IMR-90 (cell line): ENCODE measurements at regions not wholly inside any gene's neighbourhood (a gene's known extent, or its start where the extent isn't known, plus 50 kb on each side); places are given as distances from the start of the nearest gene placed in this dataset.

ENCODE experiments used
- ATAC-seq: fragments of 200-7000 bp; cut with Tn5 transposase; 2 replicates; pipeline ENCODE4 v1.9.1; 2020; ENCODE audit warnings: low read depth, mild to moderate bottlenecking, moderate library complexity
- BruUV-seq: library from RNA; stranded (reverse); fragments of 400-500 nt; replicated peaks from 2 replicates; lab custom pipeline; 2021; lab: Mats Ljungman, UMichigan
- CTCF ChIA-PET: fragments of 300-600 bp; formaldehyde crosslinking; extraction: SDS; loops from one replicate; lab custom pipeline; 2021; ENCODE audit warnings: antibody characterized with exemption; lab: Yijun Ruan, JAX
- POLR2A ChIA-PET: fragments of 300-600 bp; sonication (Branson Sonifier 250); formaldehyde crosslinking; loops from one replicate; lab custom pipeline; 2022; ENCODE audit warnings: antibody characterized with exemption; ENCODE audit not compliant: unreplicated experiment; lab: Charles Lee
- DNase-seq: peaks from one replicate; pipeline ENCODE4 v3.0.0; 2013
- H2AFZ ChIP-seq: replicated peaks from 2 replicates; pipeline ENCODE3; 2013; ENCODE audit warnings: low read length, mild to moderate bottlenecking; ENCODE audit not compliant: poor library complexity
- H2AK5ac ChIP-seq: 2 replicates; pipeline ENCODE4 v1.6.1; 2013; ENCODE audit warnings: low read depth, low read length, inconsistent platforms
- H2AK9ac ChIP-seq: replicated peaks from 2 replicates; pipeline ENCODE3; 2013; ENCODE audit warnings: mild to moderate bottlenecking, low read depth, low read length, moderate library complexity; ENCODE audit not compliant: poor library complexity
- H2BK120ac ChIP-seq: 2 replicates; pipeline ENCODE4 v1.6.1; 2013; ENCODE audit warnings: low read depth, low read length, inconsistent platforms
- H2BK15ac ChIP-seq: 3 replicates; pipeline ENCODE4 v1.6.1; 2013; ENCODE audit warnings: low read depth, low read length, inconsistent platforms
- H2BK20ac ChIP-seq: 2 replicates; pipeline ENCODE4 v1.6.1; 2013; ENCODE audit warnings: low read depth, mild to moderate bottlenecking, inconsistent platforms, low read length, moderate library complexity
- H2BK5ac ChIP-seq: 2 replicates; pipeline ENCODE4 v1.6.1; 2013; ENCODE audit warnings: mild to moderate bottlenecking, low read depth, low read length, inconsistent platforms; ENCODE audit not compliant: poor library complexity, severe bottlenecking
- H3K14ac ChIP-seq: replicated peaks from 2 replicates; pipeline ENCODE4 v1.6.1; 2013; ENCODE audit warnings: low read depth, low read length, inconsistent platforms
- H3K18ac ChIP-seq: 2 replicates; pipeline ENCODE4 v1.6.1; 2013; ENCODE audit warnings: low read depth, low read length, control low read depth
- H3K23ac ChIP-seq: 2 replicates; pipeline ENCODE4 v1.6.1; 2013; ENCODE audit warnings: low read depth, low read length, inconsistent platforms
- H3K27ac ChIP-seq: 2 replicates; pipeline ENCODE4 v1.5.1; 2013; ENCODE audit warnings: mild to moderate bottlenecking, control low read depth, low read length; ENCODE audit not compliant: insufficient read depth
- H3K27me3 ChIP-seq: 2 replicates; pipeline ENCODE4 v1.6.1; 2013; ENCODE audit warnings: low read length; ENCODE audit not compliant: control insufficient read depth, insufficient read depth
- H3K36me3 ChIP-seq: 2 replicates; pipeline ENCODE4 v1.6.1; 2013; ENCODE audit warnings: low read length, mixed read lengths; ENCODE audit not compliant: control insufficient read depth, insufficient read depth
- H3K4ac ChIP-seq: 2 replicates; pipeline ENCODE4 v1.6.1; 2013; ENCODE audit warnings: low read depth, low read length, inconsistent platforms
- H3K4me1 ChIP-seq: 2 replicates; pipeline ENCODE4 v1.6.1; 2013; ENCODE audit warnings: low read length, mixed read lengths; ENCODE audit not compliant: control insufficient read depth, insufficient read depth
- H3K4me2 ChIP-seq: 2 replicates; pipeline ENCODE4 v1.6.1; 2013; ENCODE audit warnings: low read depth, mild to moderate bottlenecking, control low read depth, low read length, moderate library complexity
- H3K4me3 ChIP-seq: 2 replicates; pipeline ENCODE4 v1.5.1; 2013; ENCODE audit warnings: low read depth, mild to moderate bottlenecking, control low read depth, low read length, moderate library complexity; ENCODE audit not compliant: insufficient read depth
- H3K56ac ChIP-seq: 2 replicates; pipeline ENCODE4 v1.6.1; 2013; ENCODE audit warnings: low read length, inconsistent platforms; ENCODE audit not compliant: insufficient read depth; ENCODE audit errors: extremely low read depth
- H3K79me1 ChIP-seq, 2 experiments: 2 replicates each; pipeline ENCODE4 v1.6.1; 2013; ENCODE audit warnings: low read length in 2 of 2, inconsistent platforms in 1 of 2, low read depth in 1 of 2
- H3K9ac ChIP-seq: 2 replicates; pipeline ENCODE4 v1.6.1; 2013; ENCODE audit warnings: low read depth, low read length, control low read depth
- H3K9me1 ChIP-seq: 2 replicates; pipeline ENCODE4 v1.6.1; 2013; ENCODE audit warnings: low read length, inconsistent platforms; ENCODE audit not compliant: insufficient read depth
- H3K9me3 ChIP-seq: 2 replicates; pipeline ENCODE4 v1.6.1; 2013; ENCODE audit warnings: low read length; ENCODE audit not compliant: control insufficient read depth, insufficient read depth
- H4K20me1 ChIP-seq: 2 replicates; pipeline ENCODE4 v1.6.1; 2013; ENCODE audit warnings: low read length, inconsistent platforms; ENCODE audit not compliant: insufficient read depth
- H4K5ac ChIP-seq: 2 replicates; pipeline ENCODE4 v1.6.1; 2013; ENCODE audit warnings: mild to moderate bottlenecking, low read depth, low read length, control low read depth
- H4K8ac ChIP-seq, 2 experiments: 2 replicates each; pipeline ENCODE4 v1.6.1; 2013; ENCODE audit warnings: low read depth in 2 of 2, low read length in 2 of 2, control low read depth in 1 of 2, inconsistent platforms in 1 of 2
- H4K91ac ChIP-seq: 2 replicates; pipeline ENCODE4 v1.6.1; 2013; ENCODE audit warnings: low read depth, low read length, inconsistent platforms; ENCODE audit not compliant: insufficient read depth
- CEBPB ChIP-seq: IDR thresholded peaks from 2 replicates; pipeline ENCODE4 v1.6.1; 2012; ENCODE audit warnings: low read depth, low read length, improper control_type of control experiment
- MAFK ChIP-seq: IDR thresholded peaks from 2 replicates; pipeline ENCODE4 v1.6.1; 2012; ENCODE audit warnings: low read depth, low read length, improper control_type of control experiment
- NFE2L2 ChIP-seq: fragments of 150-350 bp; IDR thresholded peaks from 2 replicates; pipeline ENCODE4 v1.6.1; 2016; ENCODE audit warnings: low read depth, mild to moderate bottlenecking, low read length
- POLR2A ChIP-seq: IDR thresholded peaks from 2 replicates; pipeline ENCODE4 v1.6.1; 2012; ENCODE audit warnings: mild to moderate bottlenecking, low read depth, low read length
- SMC3 ChIP-seq: fragments of 150-350 bp; IDR thresholded peaks from 2 replicates; pipeline ENCODE4 v1.6.1; 2016; ENCODE audit warnings: low read depth, mild to moderate bottlenecking, antibody characterized with exemption, low read length, moderate library complexity
- USF2 ChIP-seq: fragments of 150-350 bp; IDR thresholded peaks from 2 replicates; pipeline ENCODE4 v1.6.1; 2017; ENCODE audit warnings: mild to moderate bottlenecking, antibody characterized with exemption, low read length, low read depth
- dilution Hi-C: fragments of 300-500 bp; cut with HindIII; formaldehyde crosslinking; loops from one replicate; pipeline ENCODE4 v1.14.3; 2018; ENCODE audit warnings: low sequenced_read_pairs; ENCODE audit not compliant: unreplicated experiment
- in situ Hi-C: fragments of 300-500 bp; cut with MboI; formaldehyde crosslinking; loops from 3 replicates; pipeline ENCODE4 v1.14.3; 2019; ENCODE audit warnings: low sequenced_read_pairs, inconsistent platforms, mixed read lengths
- intact Hi-C: fragments of 100-400 bp; cut with micrococcal nuclease; formaldehyde crosslinking; loops from 2 replicates; pipeline ENCODE4 v1.10.0; 2022

GRCh38 chr13:96898212-96898611, 96.1 kb downstream of the OXGR1 start:
- Histone ChIP-seq H3K4ac (no peak overlapping the region), H2AK5ac (no peak overlapping the region), H2BK20ac (no peak overlapping the region), H3K36me3 (no peaks in the 10 kb centered on the region), H4K5ac (no peak overlapping the region), H2AK9ac (no peak overlapping the region), H3K4me3 (no peak overlapping the region), H3K27ac (no peak overlapping the region), H4K20me1 (no peaks in the 10 kb centered on the region), H4K91ac (no peak overlapping the region), H2BK120ac (no peak overlapping the region), H3K9ac (no peak overlapping the region), H3K9me1 (no peaks in the 10 kb centered on the region), H4K8ac (no peak overlapping the region), H3K4me1 (no peaks in the 10 kb centered on the region), H3K4me2 (no peak overlapping the region), H3K18ac (no peak overlapping the region), H3K27me3 (no peaks in the 10 kb centered on the region), H3K79me1 (no peaks in the 10 kb centered on the region), H2BK15ac (no peak overlapping the region), H3K56ac (no peak overlapping the region), H2BK5ac (no peak overlapping the region), H2AFZ (no peak overlapping the region), H3K14ac (no peak overlapping the region), H3K23ac (no peak overlapping the region), H3K9me3 (no peaks in the 10 kb centered on the region)
- intact Hi-C loops: no loop called here
- in situ Hi-C loops: no loop called here
- dilution Hi-C loops: no loop called here
- no peak for TF ChIP-seq MAFK
- TF ChIP-seq NFE2L2: no peak
- TF ChIP-seq POLR2A: no peak
- no peak for TF ChIP-seq CEBPB
- no peak for TF ChIP-seq SMC3
- no peak for TF ChIP-seq USF2
- ChIA-PET POLR2A (no interaction called here), CTCF (no interaction called here)
- DNase-seq (no peak), ATAC-seq (no peak)
- no TSS peak for BruUV-seq
